ENCODE measurements at regions not wholly inside any gene's neighbourhood (a gene's known extent, or its start where the extent isn't known, plus 50 kb on each side); places are given as distances from the start of the nearest gene placed in this dataset.
"Not testable (repeated sequence)": the region's sequence is repeated elsewhere in the genome, so short reads cannot be mapped to it uniquely, and the experiment has no call there.

DNA sequence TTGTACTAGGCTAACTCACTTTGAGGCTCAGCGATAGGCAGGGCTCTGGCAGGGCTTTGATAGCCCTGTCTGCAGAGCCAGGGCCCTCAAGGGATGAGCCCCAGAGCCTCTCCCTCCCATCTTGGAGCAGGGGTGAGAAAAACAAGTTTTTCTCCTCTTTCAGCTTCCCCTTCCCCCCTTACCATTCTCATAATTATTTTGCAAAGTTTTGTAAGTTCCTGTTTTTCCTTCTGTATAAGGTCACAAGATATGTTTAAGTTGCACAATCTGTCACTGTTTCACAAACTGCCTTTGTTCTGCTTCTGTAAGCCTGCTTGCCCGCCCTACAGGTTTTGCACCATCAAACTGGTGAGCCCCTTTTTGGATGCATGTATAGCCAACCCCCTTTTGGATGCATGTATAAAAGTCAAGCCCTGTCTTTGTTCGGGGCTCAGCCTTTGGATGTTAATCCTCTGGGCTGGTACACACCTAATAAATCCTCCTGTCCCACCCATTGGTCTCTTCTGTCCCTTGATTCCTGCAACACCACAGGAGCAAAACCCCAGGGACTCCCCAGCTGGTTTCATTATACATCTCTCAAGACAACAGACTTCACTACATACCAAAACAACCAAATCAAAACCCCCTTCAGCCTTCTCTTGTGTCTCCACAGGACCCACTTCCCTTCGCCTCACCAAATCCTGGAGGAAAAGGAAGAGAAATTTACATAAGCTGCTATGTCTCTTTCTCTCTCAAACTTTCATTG is 52.5 kb upstream of the RESF1 start:
- no peak for DNase-seq

DNA sequence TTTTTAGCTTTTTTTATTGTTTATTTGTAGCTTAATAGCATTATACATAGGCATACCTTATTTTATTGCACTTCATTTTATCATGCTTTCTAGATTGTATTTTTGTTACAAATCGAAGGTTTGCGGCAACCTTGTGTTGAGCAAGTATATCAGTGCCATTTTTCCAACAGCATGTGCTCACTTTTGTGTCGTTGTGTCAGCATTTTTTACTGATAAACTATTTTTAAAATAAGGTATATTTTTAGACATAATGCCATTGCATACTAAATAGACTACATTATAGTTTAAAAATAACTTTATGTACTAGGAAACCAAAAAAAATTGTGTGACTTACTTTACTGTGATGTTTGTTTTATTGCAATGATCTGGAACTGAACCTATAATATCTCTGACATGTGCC is 56.2 kb upstream of the RESF1 start:
- no peak for DNase-seq

GRCh38 chr12:31900271-31900670 is 58.9 kb upstream of the RESF1 start:
- DNase-seq = no peak

DNA sequence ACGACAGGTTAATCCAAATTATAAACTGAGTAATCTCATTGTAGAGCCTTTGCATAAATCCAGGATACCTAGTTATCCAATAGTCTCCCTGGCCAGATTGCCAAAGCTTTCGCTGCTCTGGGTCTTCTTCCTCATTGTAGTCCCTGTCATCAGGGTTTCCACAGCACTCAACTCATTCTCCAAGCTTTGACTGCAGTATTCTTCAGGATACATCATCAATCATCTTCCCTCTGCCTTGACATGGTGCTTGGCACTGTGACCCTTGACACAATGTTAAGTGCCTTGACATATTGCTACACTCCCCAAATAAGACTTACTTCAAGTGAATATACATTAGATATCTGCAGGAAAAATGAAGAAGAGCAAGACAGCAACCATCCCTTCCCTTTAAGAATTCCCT is 60.1 kb upstream of the RESF1 start:
- no peak for DNase-seq

- peak; percentile 10 to 55 (median 48) for DNase-seq
These were observed 61.3 kb upstream of the RESF1 start for GRCh38 chr12:31897781-31898503.

DNA sequence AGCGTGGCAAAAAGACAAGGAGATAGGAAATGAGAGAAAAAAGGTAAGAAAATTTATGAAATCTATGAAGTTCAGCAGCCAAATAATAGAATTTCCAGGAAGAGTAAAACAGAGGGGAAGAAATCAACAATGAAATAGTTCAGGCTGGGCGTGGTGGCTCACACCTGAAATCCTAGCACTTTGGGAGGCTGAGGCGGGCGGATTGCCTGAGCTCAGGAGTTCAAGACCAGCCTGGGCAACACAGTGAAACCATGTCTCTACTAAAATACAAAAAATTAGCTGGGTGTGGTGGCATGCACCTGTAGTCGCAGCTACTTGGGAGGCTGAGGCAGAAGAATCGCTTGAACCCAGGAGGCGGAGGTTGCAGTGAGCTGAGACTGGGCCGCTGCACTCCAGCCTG is 62.1 kb upstream of the RESF1 start:
- not testable (repeated sequence) for DNase-seq

- no peak for DNase-seq
These were observed 62.6 kb upstream of the RESF1 start for GRCh38 chr12:31896514-31897039.

DNA sequence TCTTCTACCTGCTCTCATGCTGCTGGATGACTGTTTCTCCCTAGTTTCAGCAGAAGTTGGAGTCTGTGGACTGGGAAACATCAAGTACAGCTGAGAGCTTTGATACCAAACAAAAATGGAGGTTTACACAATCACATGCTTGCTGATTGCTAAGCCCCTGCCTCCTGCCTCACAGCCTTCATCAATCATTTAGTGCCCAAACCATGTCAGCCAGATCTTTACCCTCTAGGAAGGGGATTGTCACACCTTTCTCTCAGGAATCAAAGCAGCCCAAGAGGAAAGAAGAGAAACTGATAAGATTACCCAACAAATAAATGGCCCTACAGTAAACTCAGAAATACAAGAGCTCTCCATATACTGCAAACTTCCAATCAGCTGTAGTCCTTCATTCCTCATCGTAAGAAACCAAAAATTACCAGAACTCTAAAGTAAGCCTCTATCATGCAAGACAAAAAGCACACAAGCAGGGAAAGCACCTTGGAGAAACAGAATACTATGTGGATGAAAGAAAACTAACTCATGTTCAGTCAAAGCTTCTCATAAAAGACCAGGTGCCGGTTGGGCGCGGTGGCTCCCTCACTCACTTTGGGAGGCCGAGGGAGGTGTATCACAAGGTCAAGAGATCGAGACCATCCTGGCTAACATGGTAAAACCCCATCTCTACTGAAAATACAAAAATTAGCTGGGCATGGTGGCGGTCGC is 63.6 kb upstream of the RESF1 start:
- DNase-seq = no peak

- DNase-seq = no peak
These were observed 68.6 kb upstream of the RESF1 start for GRCh38 chr12:31890295-31891285.

GRCh38 chr12:31887109-31887811 is 72.0 kb upstream of the RESF1 start:
- DNase-seq = no peak

DNA sequence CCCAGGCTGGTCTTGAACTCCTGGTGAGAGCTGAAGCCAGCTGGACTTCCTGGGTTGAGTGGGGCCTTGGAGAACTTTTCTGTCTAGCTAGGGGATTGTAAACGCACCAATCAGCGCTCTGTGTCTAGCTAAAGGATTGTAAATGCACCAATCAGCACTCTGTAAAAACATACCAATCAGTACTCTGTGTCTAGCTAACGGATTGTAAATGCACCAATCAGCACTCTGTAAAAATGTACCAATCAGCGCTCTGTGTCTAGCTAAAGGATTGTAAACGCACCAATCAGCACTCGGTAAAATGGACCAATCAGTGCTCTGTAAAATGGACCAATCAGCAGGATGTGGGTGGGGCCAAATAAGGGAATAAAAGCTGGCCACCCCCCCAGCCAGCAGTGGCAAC is 76.5 kb upstream of the RESF1 start:
- DNase-seq = not testable (repeated sequence)

DNA sequence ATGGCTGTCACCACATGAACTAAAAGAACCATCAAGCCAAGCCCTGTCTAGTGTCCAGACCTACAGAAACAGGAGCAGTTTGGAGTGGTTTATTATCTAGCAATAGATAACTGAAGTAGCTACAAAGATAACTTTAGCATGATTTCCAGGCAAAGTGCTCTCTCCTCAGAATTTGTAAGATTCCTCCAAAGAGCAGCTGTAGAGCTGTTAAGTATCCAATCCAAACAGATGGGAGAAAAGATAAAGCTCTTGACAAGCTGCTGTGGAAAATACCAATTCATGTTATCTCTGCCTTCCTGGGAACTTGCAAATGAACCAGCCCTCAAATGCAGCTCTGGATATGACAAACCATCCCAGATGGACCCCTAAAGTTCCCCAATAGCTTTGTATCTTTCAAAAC is 78.9 kb upstream of the RESF1 start:
- no peak for DNase-seq

GRCh38 chr12:31877884-31878283 is 81.3 kb upstream of the RESF1 start:
- peak in 1 of 3 experiments; percentile 15 for DNase-seq

GRCh38 chr12:31876568-31877424 is 82.4 kb upstream of the RESF1 start:
- DNase-seq = no peak

GRCh38 chr12:31875609-31875964 is 83.6 kb upstream of the RESF1 start:
- no peak for DNase-seq

DNA sequence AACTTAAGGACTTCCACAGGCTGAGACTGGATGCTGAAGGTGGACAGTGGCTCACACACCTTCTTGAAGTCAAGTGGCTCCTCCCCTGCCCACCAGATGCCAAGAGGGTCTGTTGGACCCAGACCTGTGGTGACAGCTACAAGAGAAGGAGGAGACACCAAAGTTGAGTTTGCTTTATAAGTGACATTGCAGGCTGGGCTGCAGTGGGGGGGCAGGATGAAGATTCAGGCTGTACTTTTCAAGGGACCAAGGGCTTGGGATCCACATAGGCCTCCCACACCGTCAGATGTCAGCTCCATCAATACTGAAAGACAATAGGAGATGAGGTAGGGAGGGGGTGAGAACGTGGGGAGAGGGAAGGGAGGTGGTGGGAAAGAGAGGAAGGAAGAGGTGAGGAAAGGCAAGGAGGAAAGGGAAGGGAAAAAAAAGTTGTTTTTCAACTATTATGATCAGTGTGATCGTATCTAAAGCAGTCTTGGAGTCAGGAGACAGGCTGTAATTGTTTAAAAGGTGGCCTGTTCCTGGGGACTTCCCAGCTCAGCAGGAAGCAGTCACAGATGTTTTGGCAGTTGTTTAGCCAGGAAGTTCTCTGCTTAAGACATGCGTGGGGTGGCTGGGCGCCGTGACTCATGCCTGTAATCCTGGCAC is 84.1 kb upstream of the RESF1 start:
- DNase-seq = no peak

DNA sequence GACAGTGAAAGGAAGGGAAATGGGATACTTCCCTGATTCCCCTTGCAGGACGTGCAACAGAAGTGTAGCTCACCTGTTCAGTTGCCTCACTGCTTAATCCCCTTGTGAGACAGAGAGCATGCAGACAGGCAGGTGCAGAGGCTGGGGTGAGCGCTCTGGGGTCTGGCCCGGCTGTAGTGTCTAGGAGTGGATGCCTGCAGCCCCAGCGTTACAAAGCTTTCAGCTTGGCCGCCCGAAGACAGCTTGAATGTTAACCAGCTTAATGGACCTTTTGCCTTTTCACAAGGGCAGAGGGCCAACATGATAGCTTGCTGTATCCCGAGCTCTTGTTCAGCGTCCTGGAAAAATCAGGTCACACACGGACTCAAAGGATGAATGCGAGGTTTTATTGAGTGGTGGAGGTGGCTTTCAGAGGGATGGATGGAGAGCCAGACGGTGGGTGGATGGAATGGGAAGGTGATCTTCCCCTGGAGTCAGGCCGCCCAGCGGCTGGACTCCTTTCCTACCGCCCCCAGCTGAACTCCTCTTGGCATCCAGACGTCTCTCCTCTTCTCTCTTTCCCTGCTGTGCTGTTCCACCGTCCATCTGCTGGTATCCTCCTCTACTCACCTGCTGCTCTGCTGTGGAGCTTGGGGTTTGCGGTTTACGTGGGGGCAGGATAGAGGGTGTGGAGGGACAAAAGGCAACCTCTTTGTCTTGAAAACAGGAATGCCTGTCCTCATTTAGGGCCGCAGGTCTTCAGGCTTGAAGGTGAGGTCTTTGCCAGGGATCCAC is 86.2 kb upstream of the RESF1 start:
- no peak for DNase-seq

DNA sequence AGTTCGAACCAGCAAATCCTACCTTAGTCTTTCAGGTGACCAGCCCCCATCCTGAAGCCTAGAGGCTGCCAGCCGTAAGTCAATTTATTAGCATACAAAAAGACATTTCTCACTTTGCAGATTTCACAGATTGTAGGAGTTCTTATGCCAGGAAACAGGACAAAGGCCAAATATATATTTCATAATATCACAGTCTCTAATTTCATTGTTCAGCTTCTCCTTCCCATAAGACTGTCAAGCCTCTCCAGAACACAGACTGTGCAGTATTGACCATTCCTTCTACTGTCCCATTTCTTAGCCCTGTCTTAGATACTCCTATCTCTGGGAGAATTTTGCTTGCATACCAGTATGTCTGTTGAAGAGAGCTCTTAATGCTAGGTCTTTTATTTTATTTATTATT is 89.2 kb upstream of the RESF1 start:
- DNase-seq = no peak

DNA sequence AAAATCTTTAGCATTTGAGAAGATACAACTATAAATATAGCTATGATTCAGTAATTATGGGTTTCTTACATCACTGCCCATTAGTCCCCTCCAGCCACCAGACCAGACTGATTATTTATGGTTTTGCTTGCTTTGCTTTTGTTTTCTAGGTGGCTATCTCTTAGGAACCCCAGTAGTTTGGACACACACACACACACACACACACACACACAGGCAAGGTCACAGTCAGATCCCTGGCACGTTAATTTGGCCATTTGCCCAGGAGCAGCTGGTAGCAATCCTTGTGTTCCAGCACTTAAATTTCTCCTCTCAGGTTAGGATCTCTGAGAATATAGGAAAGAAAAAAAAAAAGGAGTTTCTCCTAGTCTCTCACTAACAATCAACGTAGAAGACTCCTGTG is 90.2 kb upstream of the RESF1 start:
- DNase-seq = peak in 2 of 3 experiments; percentile 85 to 97

Data from NCI-H1417 (cell line).